ENCODE measurements at regions not wholly inside any gene's neighbourhood (a gene's known extent, or its start where the extent isn't known, plus 50 kb on each side); places are given as distances from the start of the nearest gene placed in this dataset.
"Not testable (repeated sequence)": the region's sequence is repeated elsewhere in the genome, so short reads cannot be mapped to it uniquely, and the experiment has no call there.

GRCh38 chr5:128668921-128669320, 130.9 kb upstream of the FBN2 start:
- DNase-seq: no peak

- no peak for DNase-seq
These were observed 131.8 kb upstream of the FBN2 start for GRCh38 chr5:128669803-128670202.

- DNase-seq: no peak
These were observed 133.9 kb upstream of the FBN2 start for GRCh38 chr5:128671943-128672342.

- DNase-seq: no peak
These were observed 135.0 kb upstream of the FBN2 start for GRCh38 chr5:128673000-128673399.

GRCh38 chr5:128673411-128673957, 135.4 kb upstream of the FBN2 start:
- no peak for DNase-seq

- no peak for DNase-seq
These were observed 135.9 kb upstream of the FBN2 start for GRCh38 chr5:128673970-128674369.

- DNase-seq: no peak
These were observed 136.9 kb upstream of the FBN2 start for GRCh38 chr5:128674837-128675446.

- no peak for DNase-seq
These were observed 143.1 kb upstream of the FBN2 start for GRCh38 chr5:128681096-128681495.

GRCh38 chr5:128681764-128682592, 143.9 kb upstream of the FBN2 start:
- DNase-seq: no peak

GRCh38 chr5:128682669-128683068, 144.6 kb upstream of the FBN2 start:
- DNase-seq: no peak

GRCh38 chr5:128684961-128685360, 146.9 kb upstream of the FBN2 start:
- no peak for DNase-seq

- no peak for DNase-seq
These were observed 149.9 kb upstream of the FBN2 start for GRCh38 chr5:128687930-128688329.

- no peak for DNase-seq
These were observed 155.7 kb upstream of the FBN2 start for GRCh38 chr5:128693764-128694163.

GRCh38 chr5:128695791-128696530, 157.9 kb upstream of the FBN2 start:
- DNase-seq: no peak

GRCh38 chr5:128701301-128701700, 163.3 kb upstream of the FBN2 start:
- DNase-seq: no peak

- DNase-seq: no peak
These were observed 165.3 kb upstream of the FBN2 start for GRCh38 chr5:128703322-128703721.

- DNase-seq: no peak
These were observed 168.2 kb upstream of the FBN2 start for GRCh38 chr5:128706269-128706668.

GRCh38 chr5:128708841-128709240, 170.8 kb upstream of the FBN2 start:
- DNase-seq: no peak

- no peak for DNase-seq
These were observed 173.2 kb upstream of the FBN2 start for GRCh38 chr5:128711216-128711615.

- DNase-seq: no peak
These were observed 176.5 kb upstream of the FBN2 start for GRCh38 chr5:128714551-128714950.

- DNase-seq: no peak
These were observed 184.5 kb upstream of the FBN2 start for GRCh38 chr5:128722551-128722950.

GRCh38 chr5:128730021-128730420, 192.0 kb upstream of the FBN2 start:
- DNase-seq: not testable (repeated sequence)

GRCh38 chr5:128735656-128736055, 197.6 kb upstream of the FBN2 start:
- DNase-seq: not testable (repeated sequence)

- no peak for DNase-seq
These were observed 198.5 kb upstream of the FBN2 start for GRCh38 chr5:128736553-128736952.

All from NCI-H1930 (cell line).